SK-N-MC (cell line): ENCODE measurements at regions not wholly inside any gene's neighbourhood (a gene's known extent, or its start where the extent isn't known, plus 50 kb on each side); places are given as distances from the start of the nearest gene placed in this dataset.

Experiments
- DNase-seq: peaks from one replicate; pipeline ENCODE4 v3.0.0-alpha.2; 2011; ENCODE audit warnings: low read depth, low spot score
- H3K27ac ChIP-seq: fragments of 200-600 bp; sonication (generic); 2 replicates; pipeline ENCODE4 v1.5.1; 2016; ENCODE audit warnings: mixed run types
- H3K36me3 ChIP-seq: fragments of 200-600 bp; sonication (generic); 2 replicates; pipeline ENCODE4 v1.6.1; 2017; ENCODE audit warnings: antibody characterized with exemption, low read length, mixed read lengths; ENCODE audit not compliant: insufficient read depth
- H3K4me3 ChIP-seq: fragments of 200-600 bp; sonication (generic); 2 replicates; pipeline ENCODE4 v1.5.1; 2016
- H3K9ac ChIP-seq: fragments of 200-600 bp; sonication (generic); 2 replicates; pipeline ENCODE4 v1.8.0; 2017; ENCODE audit warnings: mixed run types, mixed read lengths; ENCODE audit not compliant: insufficient read length
- H3K9me3 ChIP-seq: fragments of 200-600 bp; sonication (generic); 2 replicates; pipeline ENCODE4 v1.6.1; 2017; ENCODE audit warnings: low read depth, mild to moderate bottlenecking, antibody characterized with exemption, low read length, moderate library complexity, mixed read lengths
- EZH2 ChIP-seq: fragments of 200-600 bp; sonication (generic); IDR thresholded peaks from one replicate; pipeline ENCODE4 v1.6.1; 2017; ENCODE audit warnings: antibody characterized with exemption
- FOXP2 ChIP-seq: optimal IDR thresholded peaks from 2 replicates; pipeline ENCODE3; 2011; ENCODE audit warnings: mild to moderate bottlenecking, moderate library complexity; ENCODE audit not compliant: insufficient read depth; ENCODE audit errors: extremely low read length, control extremely low read depth
- POLR2AphosphoS5 ChIP-seq: IDR thresholded peaks from 2 replicates; pipeline ENCODE4 v1.6.1; 2012; ENCODE audit warnings: mild to moderate bottlenecking, low read depth, low read length, borderline replicate concordance

GRCh38 chr6:119566546-119567260 lies 217.1 kb upstream of the MAN1A1 start:
- Histone ChIP-seq H3K4me3 (no peak overlapping the region), H3K9ac (no peak overlapping the region), H3K27ac (no peak overlapping the region), H3K9me3 (no peaks in the 10 kb centered on the region), H3K36me3 (no peaks in the 10 kb centered on the region)
- TF ChIP-seq POLR2AphosphoS5: no peak
- TF ChIP-seq EZH2: no peak
- no peak for TF ChIP-seq FOXP2
- no peak for DNase-seq

GRCh38 chr6:119565893-119566292 lies 216.3 kb upstream of the MAN1A1 start:
- Histone ChIP-seq H3K4me3 (no peak overlapping the region), H3K36me3 (no peaks in the 10 kb centered on the region), H3K27ac (no peak overlapping the region), H3K9me3 (no peaks in the 10 kb centered on the region), H3K9ac (no peak overlapping the region)
- no peak for DNase-seq
- TF ChIP-seq FOXP2: no peak

- H3K36me3 ChIP-seq: no peaks in the 10 kb centered on the region
- TF ChIP-seq FOXP2 (no peak), POLR2AphosphoS5 (no peak), EZH2 (no peak)
- no peak overlapping the region for H3K4me3 ChIP-seq
These were observed 212.6 kb upstream of the MAN1A1 start for GRCh38 chr6:119562168-119562567.

GRCh38 chr6:119559586-119559985 lies 210.0 kb upstream of the MAN1A1 start:
- Histone ChIP-seq H3K4me3 (no peak overlapping the region), H3K36me3 (no peaks in the 10 kb centered on the region), H3K27ac (no peak overlapping the region), H3K9ac (no peak overlapping the region), H3K9me3 (no peaks in the 10 kb centered on the region)
- no peak for DNase-seq
- no peak for TF ChIP-seq EZH2
- no peak for TF ChIP-seq POLR2AphosphoS5
- TF ChIP-seq FOXP2: no peak

More at GRCh38 chr6:119562168-119562567, 212.6 kb upstream of the MAN1A1 start:
- Histone ChIP-seq H3K9ac (no peak overlapping the region), H3K9me3 (no peaks in the 10 kb centered on the region), H3K27ac (no peak overlapping the region)
- DNase-seq: no peak

- Histone ChIP-seq H3K27ac (no peak overlapping the region), H3K36me3 (no peaks in the 10 kb centered on the region), H3K9me3 (no peaks in the 10 kb centered on the region), H3K9ac (no peak overlapping the region), H3K4me3 (no peak overlapping the region)
- no peak for DNase-seq
- TF ChIP-seq FOXP2: no peak
- no peak for TF ChIP-seq EZH2
- no peak for TF ChIP-seq POLR2AphosphoS5
These were observed 207.7 kb upstream of the MAN1A1 start for GRCh38 chr6:119557239-119557638.

GRCh38 chr6:119552021-119552420 lies 202.5 kb upstream of the MAN1A1 start:
- no peak for DNase-seq
- Histone ChIP-seq H3K4me3 (no peak overlapping the region), H3K36me3 (no peaks in the 10 kb centered on the region), H3K9me3 (no peaks in the 10 kb centered on the region), H3K9ac (no peak overlapping the region), H3K27ac (no peak overlapping the region)
- TF ChIP-seq FOXP2 (no peak), POLR2AphosphoS5 (no peak), EZH2 (no peak)

- Histone ChIP-seq H3K4me3 (no peak overlapping the region), H3K36me3 (no peaks in the 10 kb centered on the region), H3K9ac (no peak overlapping the region), H3K9me3 (no peaks in the 10 kb centered on the region), H3K27ac (no peak overlapping the region)
- TF ChIP-seq FOXP2 (no peak), EZH2 (no peak), POLR2AphosphoS5 (no peak)
- DNase-seq: no peak
These were observed 197.5 kb upstream of the MAN1A1 start for GRCh38 chr6:119547024-119547423.

- Histone ChIP-seq H3K9me3 (no peaks in the 10 kb centered on the region), H3K4me3 (no peak overlapping the region), H3K36me3 (no peaks in the 10 kb centered on the region), H3K9ac (no peak overlapping the region), H3K27ac (no peak overlapping the region)
- no peak for DNase-seq
- TF ChIP-seq EZH2 (no peak), POLR2AphosphoS5 (no peak), FOXP2 (no peak)
These were observed 195.7 kb upstream of the MAN1A1 start for GRCh38 chr6:119545245-119545644.

GRCh38 chr6:119544325-119545175 lies 195.0 kb upstream of the MAN1A1 start:
- Histone ChIP-seq H3K4me3 (no peak overlapping the region), H3K36me3 (no peaks in the 10 kb centered on the region), H3K9me3 (no peaks in the 10 kb centered on the region), H3K27ac (no peak overlapping the region), H3K9ac (no peak overlapping the region)
- no peak for DNase-seq
- TF ChIP-seq POLR2AphosphoS5: no peak
- no peak for TF ChIP-seq EZH2
- TF ChIP-seq FOXP2: no peak
